ENCODE measurements at regions not wholly inside any gene's neighbourhood (a gene's known extent, or its start where the extent isn't known, plus 50 kb on each side); places are given as distances from the start of the nearest gene placed in this dataset.

DNA sequence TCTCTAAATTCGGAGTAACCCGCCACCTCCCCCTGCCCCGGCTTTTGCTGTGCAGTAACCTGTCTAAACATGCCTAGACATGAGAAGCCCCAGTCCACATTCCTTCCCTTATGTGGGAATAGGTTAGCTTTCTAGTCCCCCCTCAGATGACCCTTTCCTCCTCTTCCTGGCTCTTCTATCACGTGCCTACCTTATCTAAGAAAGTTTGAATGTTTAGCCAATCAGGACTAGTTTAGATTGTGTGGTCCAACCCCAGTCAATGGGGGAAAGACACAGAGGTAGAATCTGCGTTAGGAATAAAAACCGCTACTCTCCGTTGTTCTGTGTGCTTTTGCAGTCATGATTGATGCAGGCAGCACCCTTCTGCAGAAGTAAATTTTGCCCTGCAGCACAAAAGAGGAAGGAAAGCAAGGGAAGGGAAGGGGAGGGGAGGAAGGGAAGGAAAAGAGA, 69.0 kb upstream of the CD93 start:
- TF ChIP-seq, protein P1, sequence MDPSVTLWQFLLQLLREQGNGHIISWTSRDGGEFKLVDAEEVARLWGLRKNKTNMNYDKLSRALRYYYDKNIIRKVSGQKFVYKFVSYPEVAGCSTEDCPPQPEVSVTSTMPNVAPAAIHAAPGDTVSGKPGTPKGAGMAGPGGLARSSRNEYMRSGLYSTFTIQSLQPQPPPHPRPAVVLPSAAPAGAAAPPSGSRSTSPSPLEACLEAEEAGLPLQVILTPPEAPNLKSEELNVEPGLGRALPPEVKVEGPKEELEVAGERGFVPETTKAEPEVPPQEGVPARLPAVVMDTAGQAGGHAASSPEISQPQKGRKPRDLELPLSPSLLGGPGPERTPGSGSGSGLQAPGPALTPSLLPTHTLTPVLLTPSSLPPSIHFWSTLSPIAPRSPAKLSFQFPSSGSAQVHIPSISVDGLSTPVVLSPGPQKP (IDR thresholded peaks at IDR 0.05; ENCODE audit: low read depth, low read length): no peak
- no peak for TF ChIP-seq EP300 (IDR thresholded peaks at IDR 0.05; ENCODE audit: borderline replicate concordance in 1 of 2, control insufficient read depth in 1 of 2, low read depth in 2 of 2, low read length in 2 of 2)
- TF ChIP-seq BMI1 (IDR thresholded peaks at IDR 0.05; ENCODE audit: borderline replicate concordance): no peak
- no peak for TF ChIP-seq RCOR1 (conservative IDR thresholded peaks at IDR 0.05; ENCODE audit: low read depth, low read length)
- no peak for TF ChIP-seq CEBPB (IDR thresholded peaks at IDR 0.05; ENCODE audit: borderline replicate concordance in 1 of 2, low read depth in 2 of 2, low read length in 2 of 2)
- no peak for TF ChIP-seq POLR2A (IDR thresholded peaks at IDR 0.05; ENCODE audit: low read depth, low read length)
- TF ChIP-seq, protein P2, sequence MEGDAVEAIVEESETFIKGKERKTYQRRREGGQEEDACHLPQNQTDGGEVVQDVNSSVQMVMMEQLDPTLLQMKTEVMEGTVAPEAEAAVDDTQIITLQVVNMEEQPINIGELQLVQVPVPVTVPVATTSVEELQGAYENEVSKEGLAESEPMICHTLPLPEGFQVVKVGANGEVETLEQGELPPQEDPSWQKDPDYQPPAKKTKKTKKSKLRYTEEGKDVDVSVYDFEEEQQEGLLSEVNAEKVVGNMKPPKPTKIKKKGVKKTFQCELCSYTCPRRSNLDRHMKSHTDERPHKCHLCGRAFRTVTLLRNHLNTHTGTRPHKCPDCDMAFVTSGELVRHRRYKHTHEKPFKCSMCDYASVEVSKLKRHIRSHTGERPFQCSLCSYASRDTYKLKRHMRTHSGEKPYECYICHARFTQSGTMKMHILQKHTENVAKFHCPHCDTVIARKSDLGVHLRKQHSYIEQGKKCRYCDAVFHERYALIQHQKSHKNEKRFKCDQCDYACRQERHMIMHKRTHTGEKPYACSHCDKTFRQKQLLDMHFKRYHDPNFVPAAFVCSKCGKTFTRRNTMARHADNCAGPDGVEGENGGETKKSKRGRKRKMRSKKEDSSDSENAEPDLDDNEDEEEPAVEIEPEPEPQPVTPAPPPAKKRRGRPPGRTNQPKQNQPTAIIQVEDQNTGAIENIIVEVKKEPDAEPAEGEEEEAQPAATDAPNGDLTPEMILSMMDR (IDR thresholded peaks at IDR 0.05 in 2 of 3, conservative IDR thresholded peaks at IDR 0.05 in 1 of 3; ENCODE audit: control insufficient read depth in 2 of 3, extremely low read depth in 1 of 3, insufficient read depth in 1 of 3, low read depth in 3 of 3, low read length in 3 of 3): no peak

Data from GM12878 (cell line).